K562 (cell line): ENCODE measurements at regions not wholly inside any gene's neighbourhood (a gene's known extent, or its start where the extent isn't known, plus 50 kb on each side); places are given as distances from the start of the nearest gene placed in this dataset.

Experiments used
- BCL6 ChIP-seq: fragments of 250-450 bp; sonication (Bioruptor Pico); IDR thresholded peaks from 2 replicates; pipeline ENCODE4 v1.4.0; 2020
- CAMTA2 ChIP-seq: fragments of 250-450 bp; sonication (Bioruptor Pico); conservative IDR thresholded peaks from 2 replicates; pipeline ENCODE4 v1.5.1; 2022
- CBFA2T2 ChIP-seq: fragments of 450-650 bp; conservative IDR thresholded peaks from 2 replicates; pipeline ENCODE4 v1.6.1; 2017; ENCODE audit warnings: mild to moderate bottlenecking
- KLF1 ChIP-seq: fragments of 450-650 bp; IDR thresholded peaks from 2 replicates; pipeline ENCODE4 v1.6.1; 2016; ENCODE audit warnings: missing genetic modification characterization, missing compliant biosample characterization
- NFIX ChIP-seq: fragments of 250-450 bp; sonication (Bioruptor Pico); IDR thresholded peaks from 2 replicates; pipeline ENCODE4 v1.4.0; 2020; ENCODE audit warnings: low read depth, mild to moderate bottlenecking, moderate library complexity
- PRPF4 ChIP-seq: fragments of 200-400 bp; formaldehyde crosslinking; IDR thresholded peaks from one replicate; pipeline ENCODE4 v1.6.1; 2017; ENCODE audit warnings: low read length, low read depth, mild to moderate bottlenecking; ENCODE audit not compliant: insufficient read depth, poor library complexity, severe bottlenecking
- RFX1 ChIP-seq: fragments of 450-650 bp; IDR thresholded peaks from 2 replicates; pipeline ENCODE4 v1.6.1; 2016; ENCODE audit warnings: mild to moderate bottlenecking, moderate library complexity
- SREBF2 ChIP-seq: sonication (generic); formaldehyde crosslinking; IDR thresholded peaks from 2 replicates; pipeline ENCODE4 v1.4.0; 2020; ENCODE audit warnings: mild to moderate bottlenecking, missing genetic modification reagents
- SRSF9 ChIP-seq: fragments of 200-400 bp; formaldehyde crosslinking; IDR thresholded peaks from 2 replicates; pipeline ENCODE4 v1.6.1; 2017; ENCODE audit warnings: low read depth, low read length, borderline replicate concordance
- TAF9B ChIP-seq: fragments of 450-650 bp; IDR thresholded peaks from 2 replicates; pipeline ENCODE4 v1.6.1; 2018; ENCODE audit warnings: mild to moderate bottlenecking; ENCODE audit not compliant: partially characterized antibody
- TOE1 ChIP-seq, 2 experiments: fragments of 450-650 bp in 1 of 2; sonication (generic) in 1 of 2; formaldehyde crosslinking in 1 of 2; IDR thresholded peaks; 2 replicates each; pipeline versions ENCODE4 v1.7.1 to v1.8.0; 2016 to 2022; ENCODE audit warnings: borderline replicate concordance in 2 of 2, mild to moderate bottlenecking in 2 of 2, antibody characterized with exemption in 1 of 2, inconsistent platforms in 1 of 2, low read depth in 1 of 2, missing genetic modification reagents in 1 of 2, moderate library complexity in 1 of 2
- ZNF780A ChIP-seq: fragments of 250-450 bp; sonication (Bioruptor Pico); IDR thresholded peaks from 2 replicates; pipeline ENCODE4 v1.5.0; 2021; ENCODE audit warnings: mild to moderate bottlenecking
- TF ChIP-seq, protein P1 (sequence below): fragments of 450-650 bp; formaldehyde crosslinking; IDR thresholded peaks from 2 replicates; pipeline ENCODE4 v1.4.0; 2020; ENCODE audit warnings: mild to moderate bottlenecking
- TF ChIP-seq, protein P2 (sequence below): fragments of 450-650 bp; IDR thresholded peaks from 2 replicates; pipeline ENCODE4 v1.6.1; 2017; ENCODE audit warnings: antibody characterized with exemption
- TF ChIP-seq, protein P3 (sequence below), 2 experiments: fragments of 450-650 bp in 1 of 2; sonication (generic) in 1 of 2; formaldehyde crosslinking in 1 of 2; IDR thresholded peaks in 1 of 2; conservative IDR thresholded peaks in 1 of 2; 2 replicates each; pipeline versions ENCODE4 v1.6.1 to v1.8.1; 2016 to 2023; ENCODE audit warnings: mild to moderate bottlenecking in 2 of 2, moderate library complexity in 2 of 2, inconsistent platforms in 1 of 2, missing genetic modification reagents in 1 of 2
- TF ChIP-seq, protein P4 (sequence below): fragments of 450-650 bp; formaldehyde crosslinking; IDR thresholded peaks from 2 replicates; pipeline ENCODE4 v1.4.0; 2022; ENCODE audit warnings: missing genetic modification characterization
- TF ChIP-seq, protein P5 (sequence below): fragments of 450-650 bp; formaldehyde crosslinking; IDR thresholded peaks from 2 replicates; pipeline ENCODE4 v1.4.0; 2020; ENCODE audit warnings: mild to moderate bottlenecking, mixed read lengths
- TF ChIP-seq, protein P6 (sequence below): fragments of 200-800 bp; sonication (Bioruptor generic); IDR thresholded peaks from 2 replicates; pipeline ENCODE4 v1.6.1; 2017; ENCODE audit warnings: missing genetic modification characterization, missing compliant biosample characterization

DNA sequence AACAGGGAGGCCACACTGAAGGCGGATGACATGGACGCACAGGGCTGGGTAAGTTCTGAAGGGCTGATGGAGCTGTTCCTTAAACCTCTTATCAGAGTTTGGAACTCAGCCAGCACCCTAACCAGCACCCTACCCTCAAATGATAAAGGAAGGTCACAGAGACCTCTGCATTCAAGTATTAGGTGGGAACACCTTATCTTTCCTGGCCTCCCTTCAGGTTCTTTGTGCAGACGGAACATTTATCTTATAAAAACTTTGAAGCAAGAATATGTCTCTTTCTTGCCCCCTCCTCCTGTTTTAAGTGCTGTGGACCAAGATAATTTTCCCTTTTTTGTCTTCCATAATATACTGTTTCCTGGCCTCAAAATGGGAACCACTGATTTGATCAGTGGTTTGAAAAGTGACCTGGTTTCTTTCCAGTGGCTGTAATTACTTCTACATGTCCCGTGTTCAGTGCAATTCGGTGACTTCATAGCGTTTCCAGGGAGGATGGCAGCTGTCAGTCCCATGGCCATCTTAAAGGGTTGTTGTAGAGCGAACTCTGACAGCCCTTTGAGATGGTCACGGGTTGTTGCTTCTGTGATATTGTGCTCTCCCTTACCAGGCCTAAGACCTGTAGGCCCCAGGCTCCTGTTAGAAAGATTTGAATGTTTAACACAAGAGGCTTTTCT is 213.2 kb upstream of the MYLIP start (continued):
- TF ChIP-seq, protein P1, sequence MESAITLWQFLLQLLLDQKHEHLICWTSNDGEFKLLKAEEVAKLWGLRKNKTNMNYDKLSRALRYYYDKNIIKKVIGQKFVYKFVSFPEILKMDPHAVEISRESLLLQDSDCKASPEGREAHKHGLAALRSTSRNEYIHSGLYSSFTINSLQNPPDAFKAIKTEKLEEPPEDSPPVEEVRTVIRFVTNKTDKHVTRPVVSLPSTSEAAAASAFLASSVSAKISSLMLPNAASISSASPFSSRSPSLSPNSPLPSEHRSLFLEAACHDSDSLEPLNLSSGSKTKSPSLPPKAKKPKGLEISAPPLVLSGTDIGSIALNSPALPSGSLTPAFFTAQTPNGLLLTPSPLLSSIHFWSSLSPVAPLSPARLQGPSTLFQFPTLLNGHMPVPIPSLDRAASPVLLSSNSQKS (CRISPR knock-in tag): no peak
- TF ChIP-seq NFIX (CRISPR knock-in tag) (0 out of 2 replicates have a peak, but pooled peaks have one; percentile 30), RFX1 (no peak), PRPF4 (no peak), SRSF9 (no peak), ZNF780A (CRISPR knock-in tag) (no peak), KLF1 (tag) (no peak), TOE1 (IDR thresholded peaks at IDR 0.05; ENCODE audit: borderline replicate concordance) (peak; percentile 70; the same call in 1 of the 2 replicates), TOE1 (CRISPR knock-in tag; IDR thresholded peaks at IDR 0.05; ENCODE audit: borderline replicate concordance, low read depth) (no peak), SREBF2 (CRISPR knock-in tag) (no peak), BCL6 (CRISPR knock-in tag) (no peak), TAF9B (no peak), CAMTA2 (CRISPR knock-in tag) (no peak), CBFA2T2 (peak; percentile 94)
- TF ChIP-seq, protein P2, sequence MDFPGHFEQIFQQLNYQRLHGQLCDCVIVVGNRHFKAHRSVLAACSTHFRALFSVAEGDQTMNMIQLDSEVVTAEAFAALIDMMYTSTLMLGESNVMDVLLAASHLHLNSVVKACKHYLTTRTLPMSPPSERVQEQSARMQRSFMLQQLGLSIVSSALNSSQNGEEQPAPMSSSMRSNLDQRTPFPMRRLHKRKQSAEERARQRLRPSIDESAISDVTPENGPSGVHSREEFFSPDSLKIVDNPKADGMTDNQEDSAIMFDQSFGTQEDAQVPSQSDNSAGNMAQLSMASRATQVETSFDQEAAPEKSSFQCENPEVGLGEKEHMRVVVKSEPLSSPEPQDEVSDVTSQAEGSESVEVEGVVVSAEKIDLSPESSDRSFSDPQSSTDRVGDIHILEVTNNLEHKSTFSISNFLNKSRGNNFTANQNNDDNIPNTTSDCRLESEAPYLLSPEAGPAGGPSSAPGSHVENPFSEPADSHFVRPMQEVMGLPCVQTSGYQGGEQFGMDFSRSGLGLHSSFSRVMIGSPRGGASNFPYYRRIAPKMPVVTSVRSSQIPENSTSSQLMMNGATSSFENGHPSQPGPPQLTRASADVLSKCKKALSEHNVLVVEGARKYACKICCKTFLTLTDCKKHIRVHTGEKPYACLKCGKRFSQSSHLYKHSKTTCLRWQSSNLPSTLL: no peak
- TF ChIP-seq, protein P3, sequence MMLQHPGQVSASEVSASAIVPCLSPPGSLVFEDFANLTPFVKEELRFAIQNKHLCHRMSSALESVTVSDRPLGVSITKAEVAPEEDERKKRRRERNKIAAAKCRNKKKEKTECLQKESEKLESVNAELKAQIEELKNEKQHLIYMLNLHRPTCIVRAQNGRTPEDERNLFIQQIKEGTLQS (IDR thresholded peaks at IDR 0.05): peak; percentile 54; the same call in 1 of the 2 replicates
- TF ChIP-seq, protein P3 (CRISPR knock-in tag; conservative IDR thresholded peaks at IDR 0.05): no peak
- TF ChIP-seq, protein P4, sequence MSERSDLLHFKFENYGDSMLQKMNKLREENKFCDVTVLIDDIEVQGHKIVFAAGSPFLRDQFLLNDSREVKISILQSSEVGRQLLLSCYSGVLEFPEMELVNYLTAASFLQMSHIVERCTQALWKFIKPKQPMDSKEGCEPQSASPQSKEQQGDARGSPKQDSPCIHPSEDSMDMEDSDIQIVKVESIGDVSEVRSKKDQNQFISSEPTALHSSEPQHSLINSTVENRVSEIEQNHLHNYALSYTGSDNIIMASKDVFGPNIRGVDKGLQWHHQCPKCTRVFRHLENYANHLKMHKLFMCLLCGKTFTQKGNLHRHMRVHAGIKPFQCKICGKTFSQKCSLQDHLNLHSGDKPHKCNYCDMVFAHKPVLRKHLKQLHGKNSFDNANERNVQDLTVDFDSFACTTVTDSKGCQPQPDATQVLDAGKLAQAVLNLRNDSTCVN: no peak
- TF ChIP-seq, protein P5, sequence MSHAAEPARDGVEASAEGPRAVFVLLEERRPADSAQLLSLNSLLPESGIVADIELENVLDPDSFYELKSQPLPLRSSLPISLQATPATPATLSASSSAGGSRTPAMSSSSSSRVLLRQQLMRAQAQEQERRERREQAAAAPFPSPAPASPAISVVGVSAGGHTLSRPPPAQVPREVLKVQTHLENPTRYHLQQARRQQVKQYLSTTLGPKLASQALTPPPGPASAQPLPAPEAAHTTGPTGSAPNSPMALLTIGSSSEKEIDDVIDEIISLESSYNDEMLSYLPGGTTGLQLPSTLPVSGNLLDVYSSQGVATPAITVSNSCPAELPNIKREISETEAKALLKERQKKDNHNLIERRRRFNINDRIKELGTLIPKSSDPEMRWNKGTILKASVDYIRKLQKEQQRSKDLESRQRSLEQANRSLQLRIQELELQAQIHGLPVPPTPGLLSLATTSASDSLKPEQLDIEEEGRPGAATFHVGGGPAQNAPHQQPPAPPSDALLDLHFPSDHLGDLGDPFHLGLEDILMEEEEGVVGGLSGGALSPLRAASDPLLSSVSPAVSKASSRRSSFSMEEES (CRISPR knock-in tag): peak; percentile 40
- TF ChIP-seq, protein P6, sequence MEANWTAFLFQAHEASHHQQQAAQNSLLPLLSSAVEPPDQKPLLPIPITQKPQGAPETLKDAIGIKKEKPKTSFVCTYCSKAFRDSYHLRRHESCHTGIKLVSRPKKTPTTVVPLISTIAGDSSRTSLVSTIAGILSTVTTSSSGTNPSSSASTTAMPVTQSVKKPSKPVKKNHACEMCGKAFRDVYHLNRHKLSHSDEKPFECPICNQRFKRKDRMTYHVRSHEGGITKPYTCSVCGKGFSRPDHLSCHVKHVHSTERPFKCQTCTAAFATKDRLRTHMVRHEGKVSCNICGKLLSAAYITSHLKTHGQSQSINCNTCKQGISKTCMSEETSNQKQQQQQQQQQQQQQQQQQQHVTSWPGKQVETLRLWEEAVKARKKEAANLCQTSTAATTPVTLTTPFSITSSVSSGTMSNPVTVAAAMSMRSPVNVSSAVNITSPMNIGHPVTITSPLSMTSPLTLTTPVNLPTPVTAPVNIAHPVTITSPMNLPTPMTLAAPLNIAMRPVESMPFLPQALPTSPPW: peak; percentile 66
